OCI-LY3 (cell line): ENCODE measurements at regions not wholly inside any gene's neighbourhood (a gene's known extent, or its start where the extent isn't known, plus 50 kb on each side); places are given as distances from the start of the nearest gene placed in this dataset.

ENCODE experiments used
- CTCF ChIP-seq: fragments of 200-600, 300-600 bp; sonication (generic); IDR thresholded peaks from 2 replicates; pipeline ENCODE4 v1.5.1; 2014; ENCODE audit warnings: antibody characterized with exemption, low read length, low read depth
- EZH2phosphoT487 ChIP-seq: fragments of 200-600 bp; shearing (Covaris generic); IDR thresholded peaks from 2 replicates; pipeline ENCODE4 v1.6.1; 2018; ENCODE audit warnings: antibody characterized with exemption, mixed run types, low read depth

DNA sequence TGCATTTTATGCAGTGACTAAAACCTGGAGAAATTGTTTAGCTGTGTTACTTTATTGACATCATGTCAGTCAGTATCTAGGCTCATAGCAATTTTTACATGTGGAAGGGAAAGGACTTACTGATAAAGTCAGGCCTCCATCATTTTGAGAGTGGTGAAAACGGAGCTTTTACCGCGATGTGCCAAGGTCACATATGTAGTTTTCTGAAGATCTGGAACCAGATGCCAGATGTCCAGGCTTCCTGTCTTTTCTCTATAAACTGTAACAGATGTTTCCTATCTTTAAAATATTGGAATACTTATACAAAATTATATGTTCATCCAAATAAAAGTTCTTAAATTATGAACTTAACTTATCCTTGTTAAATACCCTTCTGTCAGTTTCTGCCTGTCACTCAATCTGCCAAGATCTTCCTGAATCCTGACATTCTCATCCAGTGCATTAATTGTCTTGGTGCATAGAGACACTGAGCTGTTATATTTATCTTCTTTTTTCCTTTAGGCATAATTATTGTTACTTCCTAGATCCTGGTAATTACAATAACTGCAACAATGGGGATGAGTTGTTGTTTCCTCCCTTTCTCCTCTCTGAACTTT lies 1646.2 kb upstream of the TENM3 start:
- no peak for TF ChIP-seq CTCF
- no peak for TF ChIP-seq EZH2phosphoT487
